ENCODE measurements at regions not wholly inside any gene's neighbourhood (a gene's known extent, or its start where the extent isn't known, plus 50 kb on each side); places are given as distances from the start of the nearest gene placed in this dataset.
"Not testable (repeated sequence)": the region's sequence is repeated elsewhere in the genome, so short reads cannot be mapped to it uniquely, and the experiment has no call there.

GRCh38 chr5:2544003-2544402 lies 207.5 kb downstream of the IRX2 start:
- intact Hi-C loops (cut with DNase I) = no loop called here

GRCh38 chr5:2542821-2543220 lies 208.7 kb downstream of the IRX2 start:
- intact Hi-C loops (cut with DNase I) = no loop called here
- peak; percentile 60 for DNase-seq (ENCODE audit: low spot score)

More at GRCh38 chr5:2544003-2544402, 207.5 kb downstream of the IRX2 start:
- no peak for DNase-seq (ENCODE audit: low spot score)

GRCh38 chr5:2542026-2542425 lies 209.5 kb downstream of the IRX2 start:
- intact Hi-C loops (cut with DNase I) = no loop called here
- peak; percentile 57 for DNase-seq (ENCODE audit: low spot score)

- no peak for DNase-seq (ENCODE audit: low spot score)
- intact Hi-C loops (cut with DNase I) = no loop called here
Measured at GRCh38 chr5:2538169-2538568, 213.3 kb downstream of the IRX2 start.

GRCh38 chr5:2537378-2538145 lies 213.9 kb downstream of the IRX2 start:
- intact Hi-C loops (cut with DNase I) = no loop called here
- DNase-seq (ENCODE audit: low spot score) = no peak

GRCh38 chr5:2536632-2537377 lies 214.7 kb downstream of the IRX2 start:
- intact Hi-C loops (cut with DNase I) = no loop called here
- DNase-seq (ENCODE audit: low spot score) = no peak

- intact Hi-C loops (cut with DNase I) = no loop called here
- no peak for DNase-seq (ENCODE audit: low spot score)
Measured at GRCh38 chr5:2534970-2535369, 216.5 kb downstream of the IRX2 start.

- intact Hi-C loops (cut with DNase I) = no loop called here
- no peak for DNase-seq (ENCODE audit: low spot score)
Measured at GRCh38 chr5:2534251-2534650, 217.2 kb downstream of the IRX2 start.

- intact Hi-C loops (cut with DNase I) = not testable (repeated sequence)
- DNase-seq (ENCODE audit: low spot score) = peak; percentile 62
Measured at GRCh38 chr5:2533848-2534247, 217.6 kb downstream of the IRX2 start.

GRCh38 chr5:2532809-2533208 lies 218.7 kb downstream of the IRX2 start:
- intact Hi-C loops (cut with DNase I) = no loop called here

GRCh38 chr5:2531318-2531717 lies 220.2 kb downstream of the IRX2 start:
- no peak for DNase-seq (ENCODE audit: low spot score)
- intact Hi-C loops (cut with DNase I) = no loop called here

More at GRCh38 chr5:2532809-2533208, 218.7 kb downstream of the IRX2 start:
- no peak for DNase-seq (ENCODE audit: low spot score)

GRCh38 chr5:2530609-2531008 lies 220.9 kb downstream of the IRX2 start:
- DNase-seq (ENCODE audit: low spot score) = no peak
- intact Hi-C loops (cut with DNase I) = no loop called here

- DNase-seq (ENCODE audit: low spot score) = peak; percentile 66
- intact Hi-C loops (cut with DNase I) = no loop called here
Measured at GRCh38 chr5:2529371-2530092, 221.9 kb downstream of the IRX2 start.

- no peak for DNase-seq (ENCODE audit: low spot score)
- intact Hi-C loops (cut with DNase I) = no loop called here
Measured at GRCh38 chr5:2525351-2525750, 226.1 kb downstream of the IRX2 start.

GRCh38 chr5:2524620-2525019 lies 226.9 kb downstream of the IRX2 start:
- no peak for DNase-seq (ENCODE audit: low spot score)
- intact Hi-C loops (cut with DNase I) = no loop called here

GRCh38 chr5:2523180-2523579 lies 228.3 kb downstream of the IRX2 start:
- intact Hi-C loops (cut with DNase I) = no loop called here
- no peak for DNase-seq (ENCODE audit: low spot score)

GRCh38 chr5:2522372-2522771 lies 229.1 kb downstream of the IRX2 start:
- intact Hi-C loops (cut with DNase I) = no loop called here
- DNase-seq (ENCODE audit: low spot score) = no peak

GRCh38 chr5:2519153-2519552 lies 232.3 kb downstream of the IRX2 start:
- DNase-seq (ENCODE audit: low spot score) = no peak
- intact Hi-C loops (cut with DNase I) = no loop called here

GRCh38 chr5:2517451-2517850 lies 234.0 kb downstream of the IRX2 start:
- no peak for DNase-seq (ENCODE audit: low spot score)
- intact Hi-C loops (cut with DNase I) = no loop called here

- no peak for DNase-seq (ENCODE audit: low spot score)
- intact Hi-C loops (cut with DNase I) = no loop called here
Measured at GRCh38 chr5:2515180-2515764, 236.2 kb downstream of the IRX2 start.
